Tibial nerve (tissue), 4 donors: ENCODE measurements at regions not wholly inside any gene's neighbourhood (a gene's known extent, or its start where the extent isn't known, plus 50 kb on each side); places are given as distances from the start of the nearest gene placed in this dataset.
A peak's percentile ranks its signal among the peaks of the same experiment; 100 is the strongest.

Source experiments
- DNase-seq, 2 donors: peaks; one replicate each; pipeline ENCODE4 v3.0.0-alpha.2; 2019; ENCODE audit warnings: low spot score in 2 of 2
- H3K27ac ChIP-seq, 4 donors: fragments of 200-600 bp; sonication (generic) in 3 of 4; one replicate each; pipeline ENCODE4 v1.5.1; 2017 to 2019; ENCODE audit warnings: mild to moderate bottlenecking in 1 of 4
- H3K27me3 ChIP-seq, 2 donors: fragments of 200-600 bp; sonication (generic) in 1 of 2; one replicate each; pipeline versions ENCODE4 v1.5.1 to v1.6.0; 2017 to 2019
- H3K36me3 ChIP-seq, 3 donors: fragments of 200-600 bp; sonication (generic); one replicate each; pipeline ENCODE4 v1.5.1; 2018 to 2019
- H3K4me1 ChIP-seq, 4 donors: fragments of 200-600 bp; sonication (generic) in 3 of 4; one replicate each; pipeline ENCODE4 v1.5.1; 2017 to 2019
- H3K4me3 ChIP-seq, 4 donors: fragments of 200-600 bp; sonication (generic) in 3 of 4; one replicate each; pipeline ENCODE4 v1.5.1; 2017 to 2019; ENCODE audit warnings: mild to moderate bottlenecking in 1 of 4, moderate library complexity in 1 of 4
- H3K9me3 ChIP-seq, 4 donors: fragments of 200-600 bp; sonication (generic) in 3 of 4; one replicate each; pipeline ENCODE4 v1.5.1; 2017 to 2019
- CTCF ChIP-seq, 5 experiments: fragments of 200-600 bp in 3 of 5; fragments of 450-650 bp in 2 of 5; sonication (generic) in 3 of 5; IDR thresholded peaks; one replicate each; pipeline ENCODE4 v1.5.1; 2016 to 2019; ENCODE audit warnings: antibody characterized with exemption in 5 of 5, mild to moderate bottlenecking in 3 of 5, moderate library complexity in 2 of 5
- EP300 ChIP-seq, 2 donors: sonication (generic); formaldehyde crosslinking; IDR thresholded peaks; one replicate each; pipeline ENCODE4 v1.6.1; 2017; ENCODE audit warnings: antibody characterized with exemption in 2 of 2, mild to moderate bottlenecking in 1 of 2
- POLR2A ChIP-seq, 2 donors: fragments of 450-650 bp; IDR thresholded peaks; one replicate each; pipeline ENCODE4 v1.6.1; 2017; ENCODE audit warnings: antibody characterized with exemption in 2 of 2, mild to moderate bottlenecking in 2 of 2, moderate library complexity in 2 of 2
- WGBS, 2 donors: methylation state at CpG; one replicate each; pipeline ENCODE4 v1.1.5; 2018; 5-methylcytosine and 5-hydroxymethylcytosine counted together

GRCh38 chr6:56860475-56860874, 94.4 kb upstream of the BEND6 start:
- Histone ChIP-seq H3K9me3 (no peaks in the 10 kb centered on the region), H3K27ac (no peak overlapping the region), H3K27me3 (no peaks in the 10 kb centered on the region), H3K4me1 (peaks cover 0 to 43% (median 19%) of the 10 kb centered on the region in 4 donors), H3K36me3 (no peaks in the 10 kb centered on the region), H3K4me3 (no peak overlapping the region)
- 45 to 47% methylated on average over 4 of the region's 4 CpGs for WGBS, 2 donors
- no peak for TF ChIP-seq CTCF (IDR thresholded peaks at IDR 0.05)
- no peak for TF ChIP-seq EP300 (IDR thresholded peaks at IDR 0.05)
- no peak for TF ChIP-seq POLR2A (IDR thresholded peaks at IDR 0.05)
- no peak for DNase-seq

- no peak overlapping the region for H3K4me3 ChIP-seq
- H3K4me1 ChIP-seq, result peaks cover 0 to 23% (median 3%) of the 10 kb centered on the region in 4 donors
- no peak overlapping the region for H3K27ac ChIP-seq
- no peak for DNase-seq
- no peaks in the 10 kb centered on the region for H3K27me3 ChIP-seq
- 18 to 25% methylated on average over 4 of the region's 4 CpGs for WGBS, 2 donors
- no peaks in the 10 kb centered on the region for H3K9me3 ChIP-seq
- no peaks in the 10 kb centered on the region for H3K36me3 ChIP-seq
- TF ChIP-seq POLR2A (IDR thresholded peaks at IDR 0.05) (no peak), CTCF (IDR thresholded peaks at IDR 0.05) (no peak), EP300 (IDR thresholded peaks at IDR 0.05) (no peak)
These were observed 98.8 kb upstream of the BEND6 start for GRCh38 chr6:56856036-56856580.

- WGBS, 2 donors, result 98 to 100% methylated on average over 2 of the region's 2 CpGs
- Histone ChIP-seq H3K9me3 (no peaks in the 10 kb centered on the region), H3K4me1 (peaks cover 0 to 38% (median 5%) of the 10 kb centered on the region in 4 donors), H3K36me3 (no peaks in the 10 kb centered on the region), H3K27me3 (no peaks in the 10 kb centered on the region), H3K27ac (no peak overlapping the region), H3K4me3 (no peak overlapping the region)
- no peak for TF ChIP-seq POLR2A (IDR thresholded peaks at IDR 0.05)
- TF ChIP-seq CTCF (IDR thresholded peaks at IDR 0.05), result no peak
- no peak for TF ChIP-seq EP300 (IDR thresholded peaks at IDR 0.05)
- no peak for DNase-seq
These were observed 100.8 kb upstream of the BEND6 start for GRCh38 chr6:56854086-56854485.

GRCh38 chr6:56853541-56853940, 101.4 kb upstream of the BEND6 start:
- Histone ChIP-seq H3K9me3 (no peaks in the 10 kb centered on the region), H3K36me3 (no peaks in the 10 kb centered on the region), H3K4me1 (peaks cover 0 to 38% (median 5%) of the 10 kb centered on the region in 4 donors), H3K27ac (no peak overlapping the region), H3K27me3 (no peaks in the 10 kb centered on the region), H3K4me3 (no peak overlapping the region)
- DNase-seq, result no peak
- TF ChIP-seq POLR2A (IDR thresholded peaks at IDR 0.05) (no peak), CTCF (IDR thresholded peaks at IDR 0.05) (no peak), EP300 (IDR thresholded peaks at IDR 0.05) (no peak)
- 82 to 87% methylated on average over 2 of the region's 2 CpGs for WGBS, 2 donors

- H3K27ac ChIP-seq, result peak overlapping the region in 3 of 4 donors; percentile 47 to 79 (median 72)
- WGBS, 2 donors, result 45 to 47% methylated on average over 6 of the region's 6 CpGs
These were observed 102.5 kb upstream of the BEND6 start for GRCh38 chr6:56852260-56853010.

More at GRCh38 chr6:56852260-56853010, 102.5 kb upstream of the BEND6 start:
- H3K4me1 ChIP-seq, result peaks cover 0 to 38% (median 5%) of the 10 kb centered on the region in 4 donors
- TF ChIP-seq POLR2A (IDR thresholded peaks at IDR 0.05) (no peak), EP300 (IDR thresholded peaks at IDR 0.05) (no peak), CTCF (IDR thresholded peaks at IDR 0.05) (no peak)
- H3K36me3 ChIP-seq, result no peaks in the 10 kb centered on the region
- H3K9me3 ChIP-seq, result no peaks in the 10 kb centered on the region
- peak overlapping the region in 3 of 4 donors; percentile 41 to 57 (median 45) for H3K4me3 ChIP-seq
- no peak for DNase-seq
- H3K27me3 ChIP-seq, result no peaks in the 10 kb centered on the region
